Suprapubic skin (tissue), 4 donors: ENCODE measurements at regions not wholly inside any gene's neighbourhood (a gene's known extent, or its start where the extent isn't known, plus 50 kb on each side); places are given as distances from the start of the nearest gene placed in this dataset.

ENCODE experiments used
- DNase-seq, 2 donors: peaks; one replicate each; pipeline ENCODE4 v3.0.0-alpha.2; 2019; ENCODE audit warnings: low spot score in 2 of 2
- H3K27ac ChIP-seq: fragments of 200-600 bp; sonication (generic); one replicate; pipeline ENCODE4 v1.5.1; 2019
- H3K27me3 ChIP-seq: fragments of 200-600 bp; sonication (generic); one replicate; pipeline ENCODE4 v1.5.1; 2019
- H3K36me3 ChIP-seq: fragments of 200-600 bp; sonication (generic); one replicate; pipeline ENCODE4 v1.5.1; 2019
- H3K4me1 ChIP-seq: fragments of 200-600 bp; sonication (generic); one replicate; pipeline ENCODE4 v1.5.1; 2019
- H3K4me3 ChIP-seq: fragments of 200-600 bp; sonication (generic); one replicate; pipeline ENCODE4 v1.5.1; 2019; ENCODE audit warnings: mild to moderate bottlenecking
- H3K9me3 ChIP-seq: fragments of 200-600 bp; sonication (generic); one replicate; pipeline ENCODE4 v1.5.1; 2019
- EP300 ChIP-seq: sonication (generic); formaldehyde crosslinking; IDR thresholded peaks from one replicate; pipeline ENCODE4 v1.6.1; 2017; ENCODE audit warnings: antibody characterized with exemption
- POLR2A ChIP-seq, 2 donors: fragments of 450-650 bp; IDR thresholded peaks; one replicate each; pipeline ENCODE4 v1.6.1; 2017; ENCODE audit warnings: antibody characterized with exemption in 2 of 2, mild to moderate bottlenecking in 2 of 2, moderate library complexity in 2 of 2
- POLR2AphosphoS5 ChIP-seq, 3 donors: sonication (generic); formaldehyde crosslinking; IDR thresholded peaks; one replicate each; pipeline ENCODE4 v1.6.1; 2017; ENCODE audit warnings: antibody characterized with exemption in 3 of 3
- WGBS: methylation state at CpG from one replicate; pipeline ENCODE4 v1.1.5; 2018; 5-methylcytosine and 5-hydroxymethylcytosine counted together
- TF ChIP-seq, protein P1 (sequence below), 2 donors: fragments of 200-600 bp in 1 of 2; fragments of 450-650 bp in 1 of 2; sonication (generic) in 1 of 2; IDR thresholded peaks; one replicate each; pipeline ENCODE4 v1.5.1; 2016 to 2019; ENCODE audit warnings: antibody characterized with exemption in 2 of 2, mild to moderate bottlenecking in 1 of 2, moderate library complexity in 1 of 2

DNA sequence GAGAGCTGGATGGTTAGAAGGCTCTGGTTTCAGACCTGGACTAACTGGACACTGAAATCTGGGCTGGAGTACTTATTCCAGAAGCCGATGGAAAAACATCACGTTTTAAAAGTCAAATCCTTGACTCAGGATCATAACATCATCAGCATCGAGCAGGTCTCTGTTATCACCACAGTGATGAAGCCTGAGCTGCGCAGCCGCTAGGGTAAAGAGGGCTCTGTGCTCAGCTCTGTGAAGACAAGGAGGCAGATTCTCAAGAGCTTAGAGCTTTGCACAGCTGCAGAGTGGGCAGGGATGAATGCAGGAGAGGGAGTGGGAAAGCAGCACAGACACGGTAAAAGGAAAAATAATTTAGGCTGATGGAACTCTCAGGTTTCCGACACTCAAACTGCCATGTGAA, 208.8 kb upstream of the TAS2R1 start:
- DNase-seq, result no peak
- no peaks in the 10 kb centered on the region for H3K4me1 ChIP-seq
- no peaks in the 10 kb centered on the region for H3K9me3 ChIP-seq
- WGBS, result 59% methylated on average over 7 of the region's 7 CpGs
- no peak overlapping the region for H3K27ac ChIP-seq
- no peak overlapping the region for H3K4me3 ChIP-seq
- TF ChIP-seq EP300 (no peak), POLR2A (IDR thresholded peaks at IDR 0.05) (no peak), POLR2AphosphoS5 (IDR thresholded peaks at IDR 0.05) (no peak)
- TF ChIP-seq, protein P1, sequence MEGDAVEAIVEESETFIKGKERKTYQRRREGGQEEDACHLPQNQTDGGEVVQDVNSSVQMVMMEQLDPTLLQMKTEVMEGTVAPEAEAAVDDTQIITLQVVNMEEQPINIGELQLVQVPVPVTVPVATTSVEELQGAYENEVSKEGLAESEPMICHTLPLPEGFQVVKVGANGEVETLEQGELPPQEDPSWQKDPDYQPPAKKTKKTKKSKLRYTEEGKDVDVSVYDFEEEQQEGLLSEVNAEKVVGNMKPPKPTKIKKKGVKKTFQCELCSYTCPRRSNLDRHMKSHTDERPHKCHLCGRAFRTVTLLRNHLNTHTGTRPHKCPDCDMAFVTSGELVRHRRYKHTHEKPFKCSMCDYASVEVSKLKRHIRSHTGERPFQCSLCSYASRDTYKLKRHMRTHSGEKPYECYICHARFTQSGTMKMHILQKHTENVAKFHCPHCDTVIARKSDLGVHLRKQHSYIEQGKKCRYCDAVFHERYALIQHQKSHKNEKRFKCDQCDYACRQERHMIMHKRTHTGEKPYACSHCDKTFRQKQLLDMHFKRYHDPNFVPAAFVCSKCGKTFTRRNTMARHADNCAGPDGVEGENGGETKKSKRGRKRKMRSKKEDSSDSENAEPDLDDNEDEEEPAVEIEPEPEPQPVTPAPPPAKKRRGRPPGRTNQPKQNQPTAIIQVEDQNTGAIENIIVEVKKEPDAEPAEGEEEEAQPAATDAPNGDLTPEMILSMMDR (IDR thresholded peaks at IDR 0.05), result no peak
- H3K36me3 ChIP-seq, result no peaks in the 10 kb centered on the region
- no peaks in the 10 kb centered on the region for H3K27me3 ChIP-seq

DNA sequence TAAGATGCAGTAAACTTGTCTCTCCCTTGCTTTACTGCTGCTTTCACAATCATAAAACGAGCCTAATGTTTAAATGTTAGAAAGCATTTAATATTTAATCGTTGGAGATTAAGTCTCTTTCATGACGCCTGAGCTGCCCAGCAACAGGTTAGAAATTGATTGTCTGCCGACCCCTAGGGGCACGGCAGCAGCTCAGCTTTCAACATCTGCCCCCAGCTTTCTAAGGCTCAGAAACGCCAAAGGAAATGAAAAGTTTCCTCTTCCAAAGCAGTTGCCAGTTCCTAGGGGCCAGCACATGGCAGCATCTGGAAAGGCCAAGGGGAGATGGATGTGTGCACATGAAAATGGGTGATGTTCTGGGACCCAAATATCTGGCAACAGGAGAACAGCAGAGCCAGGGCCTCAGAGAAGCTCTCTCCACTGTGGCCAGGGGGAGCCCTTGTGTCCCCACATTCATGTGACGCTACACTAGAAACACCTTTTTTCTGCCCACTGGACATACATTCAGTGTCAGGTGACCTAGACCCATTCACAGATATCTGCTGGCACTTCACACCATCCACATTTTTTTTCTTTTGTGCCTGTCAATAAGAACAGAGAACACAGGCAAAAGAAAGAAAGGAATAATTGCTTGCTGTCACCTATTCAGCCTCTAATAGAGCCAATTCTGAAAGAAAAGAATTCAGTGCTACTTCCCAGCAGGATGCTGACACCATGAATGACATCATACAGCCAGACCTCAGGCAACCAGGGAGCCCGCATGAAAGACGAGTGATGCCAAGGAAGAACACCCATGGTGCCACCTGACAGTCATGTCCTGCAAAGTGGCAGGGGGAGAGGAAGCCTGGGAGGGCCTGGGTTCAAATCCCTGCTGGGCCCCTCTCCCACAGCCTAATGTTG, 205.0 kb upstream of the TAS2R1 start:
- no peaks in the 10 kb centered on the region for H3K27me3 ChIP-seq
- no peak overlapping the region for H3K4me3 ChIP-seq
- no peaks in the 10 kb centered on the region for H3K9me3 ChIP-seq
- no peak for DNase-seq
- H3K36me3 ChIP-seq, result no peaks in the 10 kb centered on the region
- TF ChIP-seq EP300 (no peak), POLR2A (IDR thresholded peaks at IDR 0.05) (no peak), POLR2AphosphoS5 (IDR thresholded peaks at IDR 0.05) (no peak)
- TF ChIP-seq, protein P1 (IDR thresholded peaks at IDR 0.05), result no peak
- H3K4me1 ChIP-seq, result no peaks in the 10 kb centered on the region
- H3K27ac ChIP-seq, result no peak overlapping the region
- WGBS, result 31% methylated on average over 9 of the region's 9 CpGs

DNA sequence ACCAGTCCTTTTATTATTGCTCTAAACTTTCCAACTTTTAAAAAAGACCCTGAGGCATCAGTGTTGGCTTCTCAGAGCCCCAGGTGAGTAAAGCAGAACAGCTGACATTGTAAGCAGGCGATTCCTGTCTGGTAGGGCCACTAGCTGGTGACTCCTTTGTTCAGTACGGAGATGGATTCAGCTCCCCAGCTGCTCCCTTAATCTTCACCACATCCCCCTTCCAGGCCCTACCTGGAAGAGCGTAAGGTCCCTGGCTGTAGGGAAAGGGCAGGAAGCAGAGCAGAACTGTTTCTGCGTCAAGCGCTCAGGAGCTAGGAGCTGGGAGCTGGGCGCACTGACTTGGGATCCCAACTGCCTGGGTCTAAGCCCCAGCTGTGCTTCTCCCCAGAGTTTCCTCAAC, 203.7 kb upstream of the TAS2R1 start:
- no peak for DNase-seq
- Histone ChIP-seq H3K27ac (no peak overlapping the region), H3K9me3 (no peaks in the 10 kb centered on the region), H3K27me3 (no peaks in the 10 kb centered on the region), H3K4me3 (no peak overlapping the region), H3K4me1 (no peaks in the 10 kb centered on the region), H3K36me3 (no peaks in the 10 kb centered on the region)
- WGBS, result 69% methylated on average over 6 of the region's 6 CpGs
- TF ChIP-seq EP300 (no peak), POLR2AphosphoS5 (IDR thresholded peaks at IDR 0.05) (no peak), POLR2A (IDR thresholded peaks at IDR 0.05) (no peak)
- TF ChIP-seq, protein P1 (IDR thresholded peaks at IDR 0.05), result no peak

DNA sequence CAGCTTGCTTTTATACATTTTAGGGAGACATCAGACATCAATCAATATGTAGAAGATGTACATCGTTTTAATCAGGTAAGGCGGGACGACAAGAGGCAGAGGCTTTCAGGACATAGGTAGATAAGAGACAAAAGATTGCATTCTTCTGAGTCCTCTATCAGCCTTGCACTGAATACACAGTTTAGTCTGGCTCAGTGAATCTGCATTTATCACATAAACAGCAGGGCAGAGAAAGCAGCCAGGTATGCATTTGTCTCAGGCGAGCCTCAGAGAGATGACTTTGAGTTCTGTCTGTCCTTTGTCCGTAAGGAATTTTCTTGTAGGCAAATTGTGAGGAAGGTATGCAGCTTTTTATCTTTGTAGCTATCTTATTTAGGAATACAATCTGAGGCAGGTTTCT, 202.8 kb upstream of the TAS2R1 start:
- TF ChIP-seq, protein P1 (IDR thresholded peaks at IDR 0.05), result no peak
- TF ChIP-seq EP300, result no peak
- no peak for TF ChIP-seq POLR2AphosphoS5 (IDR thresholded peaks at IDR 0.05)
- no peak for TF ChIP-seq POLR2A (IDR thresholded peaks at IDR 0.05)
- no peaks in the 10 kb centered on the region for H3K27me3 ChIP-seq
- no peak for DNase-seq
- no peak overlapping the region for H3K4me3 ChIP-seq
- 69% methylated on average over 5 of the region's 5 CpGs for WGBS
- H3K36me3 ChIP-seq, result no peaks in the 10 kb centered on the region
- H3K4me1 ChIP-seq, result no peaks in the 10 kb centered on the region
- no peak overlapping the region for H3K27ac ChIP-seq
- H3K9me3 ChIP-seq, result no peaks in the 10 kb centered on the region

DNA sequence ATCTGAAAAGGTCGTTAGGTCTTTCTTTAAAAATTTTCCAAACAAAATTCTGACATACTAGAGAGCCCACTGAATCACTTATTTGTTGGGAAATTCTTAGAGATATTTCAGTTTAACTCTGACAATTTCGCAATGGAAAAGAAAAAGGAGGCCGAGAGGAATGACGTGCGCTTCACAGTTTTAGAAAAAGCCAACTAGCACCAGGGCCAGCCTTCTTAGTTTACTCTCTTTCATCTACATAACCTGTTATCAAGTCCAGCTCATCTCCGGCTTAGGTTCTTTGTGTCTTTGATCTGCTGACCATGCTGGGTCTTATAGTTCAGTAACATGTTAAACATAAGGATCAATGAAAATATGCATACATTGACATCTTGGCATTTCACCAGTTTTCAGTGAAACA, 201.7 kb upstream of the TAS2R1 start:
- Histone ChIP-seq H3K36me3 (no peaks in the 10 kb centered on the region), H3K27ac (no peak overlapping the region), H3K27me3 (no peaks in the 10 kb centered on the region), H3K4me3 (no peak overlapping the region), H3K9me3 (no peaks in the 10 kb centered on the region), H3K4me1 (no peaks in the 10 kb centered on the region)
- TF ChIP-seq EP300 (no peak), POLR2A (IDR thresholded peaks at IDR 0.05) (no peak), POLR2AphosphoS5 (IDR thresholded peaks at IDR 0.05) (no peak)
- TF ChIP-seq, protein P1 (IDR thresholded peaks at IDR 0.05), result no peak
- 87% methylated on average over 6 of the region's 6 CpGs for WGBS
- no peak for DNase-seq
